ENCODE measurements at regions not wholly inside any gene's neighbourhood (a gene's known extent, or its start where the extent isn't known, plus 50 kb on each side); places are given as distances from the start of the nearest gene placed in this dataset.

DNA sequence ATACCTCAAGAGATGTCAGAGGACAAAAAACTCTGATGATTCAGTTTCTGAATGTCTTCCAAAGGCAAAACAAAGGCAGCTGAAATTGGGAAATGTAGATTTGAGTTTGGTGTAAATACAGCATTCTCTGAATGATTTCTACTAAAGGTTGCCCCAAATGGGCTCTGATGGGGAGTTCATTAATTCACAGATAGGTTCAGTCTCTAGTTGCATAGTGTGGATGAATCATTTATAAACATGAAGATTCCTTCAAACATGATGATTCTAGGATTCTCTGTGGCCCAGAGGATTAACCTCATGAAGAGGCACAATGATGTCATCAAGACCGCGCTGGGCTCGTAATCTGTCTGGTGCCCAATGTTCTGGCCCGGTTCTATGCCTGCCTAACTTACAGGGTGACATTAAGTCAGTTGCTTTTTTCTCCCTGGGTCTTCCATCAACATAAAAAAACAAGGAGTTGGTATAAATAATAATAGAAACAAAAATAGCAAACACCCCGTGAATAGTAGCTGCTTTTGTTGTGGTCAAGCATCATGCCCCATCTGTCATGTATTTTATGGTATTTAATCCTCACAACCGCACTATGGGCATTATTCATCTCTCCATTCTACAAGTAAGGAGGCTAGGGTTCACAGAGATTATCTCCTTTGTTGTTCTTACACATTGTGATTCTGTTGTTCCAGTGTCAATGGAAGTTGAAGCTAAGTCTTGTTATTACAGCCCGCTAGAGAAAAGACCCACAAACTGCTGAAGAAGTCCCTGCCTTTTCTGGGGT is 509.6 kb upstream of the USP24 start:
- DNase-seq, result no peak

GRCh38 chr1:55723001-55723400 is 507.8 kb upstream of the USP24 start:
- no peak for DNase-seq

GRCh38 chr1:55720261-55720660 is 505.1 kb upstream of the USP24 start:
- DNase-seq, result no peak

- DNase-seq, result no peak
Measured at GRCh38 chr1:55718758-55719671, 503.9 kb upstream of the USP24 start.

- DNase-seq, result no peak
Measured at GRCh38 chr1:55717111-55717510, 501.9 kb upstream of the USP24 start.

DNA sequence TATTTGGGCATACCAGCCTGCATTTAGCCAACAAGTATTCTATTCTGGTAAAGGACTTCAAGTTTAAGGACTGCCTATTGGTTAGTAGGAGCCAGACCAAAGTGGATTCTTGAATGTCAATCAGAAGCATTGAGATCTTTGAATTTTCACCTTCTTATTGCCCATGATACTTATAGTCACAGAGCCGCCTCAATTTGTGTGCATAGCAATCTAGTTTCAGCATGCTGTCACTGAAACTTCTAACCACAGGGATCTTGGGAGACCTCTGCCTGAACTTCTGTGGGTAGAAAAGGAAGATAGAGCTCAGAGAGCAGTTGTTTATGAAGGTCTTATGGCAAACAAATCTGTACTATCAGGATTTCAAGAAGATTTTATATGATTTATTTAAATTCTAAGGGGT is 501.4 kb upstream of the USP24 start:
- DNase-seq, result no peak

DNA sequence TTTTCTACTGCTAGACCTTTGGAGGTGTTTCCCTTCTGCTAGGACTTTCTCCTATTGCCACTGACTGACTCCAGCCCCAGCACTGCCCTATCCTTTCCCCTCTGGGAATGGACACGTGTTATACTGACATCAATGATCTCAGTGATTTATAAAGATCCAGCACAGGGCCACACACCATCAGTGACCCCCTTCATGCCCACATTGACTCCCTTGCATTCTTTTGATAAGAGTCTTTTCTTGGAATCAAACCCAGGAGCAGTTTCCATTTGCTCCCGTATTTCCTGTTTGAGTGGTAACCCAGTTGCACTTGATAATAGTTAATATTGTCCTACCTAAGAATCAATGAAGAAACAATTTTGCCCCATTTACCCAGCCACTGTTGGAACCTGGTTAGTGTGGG is 501.0 kb upstream of the USP24 start:
- DNase-seq, result no peak

GRCh38 chr1:55714230-55714629 is 499.1 kb upstream of the USP24 start:
- DNase-seq, result no peak

DNA sequence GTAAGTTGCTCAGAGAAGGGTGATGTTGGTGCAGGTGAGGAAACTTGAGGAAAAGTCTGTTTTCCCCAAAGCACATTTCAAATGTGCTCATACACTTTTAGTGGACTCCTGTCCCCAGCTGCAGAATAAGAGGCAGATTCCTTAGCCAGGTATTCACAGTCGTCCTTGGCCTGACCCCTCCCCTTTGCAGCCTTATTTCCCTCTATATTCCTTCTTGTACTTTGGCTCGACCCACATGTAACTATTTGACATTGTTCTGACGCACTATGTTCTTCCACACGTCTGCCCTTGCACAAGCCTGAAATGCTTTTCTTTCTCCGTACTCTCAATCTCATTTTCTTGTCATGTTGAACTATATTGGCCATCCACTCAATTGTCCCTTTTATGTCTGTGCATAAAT is 498.4 kb upstream of the USP24 start:
- no peak for DNase-seq

DNA sequence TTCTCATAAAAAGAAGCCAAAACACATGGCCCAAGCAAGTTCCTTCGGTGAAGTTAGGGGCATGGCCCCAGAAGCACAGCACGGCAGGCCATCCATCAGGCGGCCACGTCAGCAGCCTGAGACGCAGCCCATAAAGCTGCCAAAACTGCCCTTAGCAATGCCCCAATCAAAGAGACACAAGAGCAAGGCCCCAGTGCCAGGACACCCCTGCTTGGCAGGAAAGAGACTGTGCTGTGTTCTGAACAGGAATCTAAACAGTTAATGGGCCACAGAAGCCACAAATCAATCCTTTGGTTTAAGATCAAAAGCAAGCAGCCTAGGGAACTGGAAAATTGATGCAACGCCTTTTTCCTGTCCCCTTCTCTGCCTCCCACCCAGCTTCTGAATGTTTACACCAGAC is 497.0 kb upstream of the USP24 start:
- no peak for DNase-seq

DNA sequence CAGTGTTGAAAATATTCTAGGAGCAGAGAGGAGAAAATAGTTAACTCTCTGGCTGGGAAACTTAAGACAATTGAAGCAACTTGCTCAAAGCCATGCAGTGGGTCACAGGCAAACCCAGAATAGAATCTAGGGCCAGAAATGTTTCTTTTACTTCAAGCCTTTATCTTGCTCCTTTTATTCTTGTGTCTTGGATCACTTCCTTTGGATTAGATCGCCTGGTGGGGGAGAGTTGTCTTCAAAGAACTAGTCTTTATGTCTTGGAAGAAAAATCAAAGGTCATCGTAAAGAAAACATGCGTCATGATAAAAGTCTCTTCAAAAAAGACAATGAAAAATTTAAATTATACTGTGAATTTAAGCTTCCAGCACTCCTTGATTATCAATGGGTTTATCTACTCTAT is 493.6 kb upstream of the USP24 start:
- no peak for DNase-seq

- DNase-seq, result no peak
Measured at GRCh38 chr1:55707846-55708245, 492.7 kb upstream of the USP24 start.

GRCh38 chr1:55707196-55707595 is 492.0 kb upstream of the USP24 start:
- no peak for DNase-seq

GRCh38 chr1:55706397-55706796 is 491.2 kb upstream of the USP24 start:
- DNase-seq, result no peak

- no peak for DNase-seq
Measured at GRCh38 chr1:55703726-55704363, 488.7 kb upstream of the USP24 start.

DNA sequence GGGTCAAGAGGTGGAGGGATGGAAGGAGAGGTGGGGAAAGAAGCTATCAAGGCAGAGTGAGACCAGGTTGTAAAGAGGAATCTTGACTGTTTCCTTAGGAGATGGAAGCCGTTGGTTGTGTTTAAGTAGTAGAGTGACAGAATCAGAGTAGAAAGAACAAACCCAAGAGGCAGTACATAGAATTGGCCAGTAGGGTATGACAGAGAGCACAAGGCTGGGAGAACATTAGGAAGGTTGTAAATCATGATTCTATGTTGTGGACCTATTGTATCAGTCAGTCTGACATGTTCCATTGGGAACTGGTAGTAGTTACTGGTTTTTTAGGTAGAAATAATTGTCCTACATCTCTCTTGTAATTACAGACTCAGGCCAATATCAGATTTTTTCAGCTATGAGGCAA is 486.9 kb upstream of the USP24 start:
- no peak for DNase-seq

DNA sequence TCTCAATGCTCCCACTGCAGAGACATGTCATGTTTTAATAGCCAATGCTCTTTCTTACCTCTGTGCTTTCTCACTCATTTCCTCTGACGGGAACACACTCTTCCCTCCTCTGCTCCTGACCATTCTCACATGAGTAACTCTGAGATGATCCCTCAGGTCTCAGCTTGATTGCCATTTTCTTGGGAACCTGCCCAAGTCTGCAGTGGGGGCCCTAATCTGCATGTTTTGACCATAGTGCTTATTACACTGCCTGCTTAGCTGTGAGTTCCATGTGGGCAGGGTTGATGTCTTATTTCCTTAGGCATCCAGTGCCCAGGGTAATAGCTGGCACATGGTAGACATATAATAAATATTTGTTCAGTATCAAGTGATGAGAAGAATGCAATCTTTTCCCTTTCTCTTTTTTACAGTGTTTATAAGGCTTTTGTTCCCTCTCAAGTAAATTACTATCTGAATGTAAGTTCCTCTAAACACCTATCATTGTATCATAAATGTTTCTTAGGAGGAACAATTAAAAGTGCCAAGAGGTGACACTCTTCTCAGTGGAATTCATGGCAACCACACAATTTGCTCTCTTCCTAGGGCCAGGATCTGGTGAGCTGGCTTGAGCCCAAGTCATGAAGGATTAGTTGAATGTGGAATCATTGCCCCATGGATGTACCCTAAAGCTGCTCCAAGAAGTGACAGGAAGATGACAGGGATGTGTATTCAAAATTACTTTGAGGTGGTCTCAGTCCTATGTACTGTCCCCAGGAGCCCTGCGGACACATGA is 485.4 kb upstream of the USP24 start:
- DNase-seq, result no peak

GRCh38 chr1:55699228-55699627 is 484.1 kb upstream of the USP24 start:
- DNase-seq, result no peak

- no peak for DNase-seq
Measured at GRCh38 chr1:55697997-55698535, 482.9 kb upstream of the USP24 start.

DNA sequence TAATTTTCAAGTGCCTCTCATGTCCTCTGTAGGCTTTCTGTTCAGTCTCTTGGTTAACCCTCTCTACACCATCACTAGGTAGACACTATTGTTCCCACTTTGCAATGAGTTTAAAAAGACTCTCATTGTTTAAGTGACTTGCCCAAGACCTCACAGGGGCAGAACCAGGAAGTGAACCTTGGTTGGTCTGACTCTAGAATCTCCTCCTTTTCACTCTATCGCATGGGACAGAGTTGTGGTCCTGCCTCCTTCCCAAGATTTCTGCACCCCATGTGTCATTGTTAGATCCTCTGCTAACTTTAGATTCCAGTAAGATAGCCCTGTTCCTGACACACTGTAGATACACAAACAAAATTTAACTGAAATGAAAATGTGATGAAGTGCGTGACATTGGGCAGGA is 481.7 kb upstream of the USP24 start:
- no peak for DNase-seq

DNA sequence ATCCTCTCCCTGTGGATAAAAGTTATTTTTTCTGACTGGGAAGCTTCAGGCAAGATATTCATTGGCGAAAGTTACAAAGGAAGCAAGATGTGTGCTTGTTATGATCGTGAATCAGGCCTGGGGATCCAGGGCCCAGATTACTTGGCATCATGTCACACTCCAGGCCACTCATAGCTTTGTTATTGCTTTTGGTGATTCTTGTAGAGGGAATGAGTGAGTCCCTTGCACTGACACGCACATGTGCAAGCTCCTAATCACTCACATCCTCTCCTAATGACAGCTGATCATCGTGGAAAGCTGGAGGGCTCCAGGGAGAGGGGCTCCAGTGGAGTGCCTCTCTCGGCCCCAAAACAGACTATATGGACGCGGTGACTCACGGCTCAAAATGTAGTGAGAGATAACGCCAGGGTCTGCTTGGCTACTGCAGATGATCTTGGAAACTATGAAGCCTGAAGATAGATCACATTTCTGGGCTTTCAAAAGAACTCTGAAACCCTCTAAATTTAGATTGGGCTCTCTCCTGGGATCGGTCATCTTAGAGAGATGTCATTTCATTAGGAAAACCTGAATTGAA is 481.1 kb upstream of the USP24 start:
- DNase-seq, result no peak

GRCh38 chr1:55695552-55695951 is 480.4 kb upstream of the USP24 start:
- DNase-seq, result no peak

Data from activated naive CD4-positive, alpha-beta T cell treated with anti-CD3 and anti-CD28 coated beads, Interleukin-2, amount 50 U/mL, for 16 hours (primary cell).